AG09309 (cell line): ENCODE measurements at regions not wholly inside any gene's neighbourhood (a gene's known extent, or its start where the extent isn't known, plus 50 kb on each side); places are given as distances from the start of the nearest gene placed in this dataset.

Experiments used
- DNase-seq: peaks from one replicate; pipeline ENCODE4 v3.0.0-alpha.2; 2010; ENCODE audit warnings: low read depth
- H3K4me3 ChIP-seq: 2 replicates; pipeline ENCODE4 v1.5.1; 2011; ENCODE audit warnings: mild to moderate bottlenecking, low read depth, low read length, moderate library complexity; ENCODE audit not compliant: control insufficient read depth
- CTCF ChIP-seq: IDR thresholded peaks from 2 replicates; pipeline ENCODE4 v1.5.1; 2011; ENCODE audit warnings: mild to moderate bottlenecking, low read depth, low read length, inconsistent platforms; ENCODE audit not compliant: insufficient read depth, control insufficient read depth; ENCODE audit errors: missing control alignments

GRCh38 chr7:113968713-113969112, 49.9 kb upstream of the PPP1R3A start:
- no peak for DNase-seq
- no peak for TF ChIP-seq CTCF
- H3K4me3 ChIP-seq, result no peak overlapping the region
